ENCODE measurements at regions not wholly inside any gene's neighbourhood (a gene's known extent, or its start where the extent isn't known, plus 50 kb on each side); places are given as distances from the start of the nearest gene placed in this dataset.
"Not testable (repeated sequence)": the region's sequence is repeated elsewhere in the genome, so short reads cannot be mapped to it uniquely, and the experiment has no call there.

DNA sequence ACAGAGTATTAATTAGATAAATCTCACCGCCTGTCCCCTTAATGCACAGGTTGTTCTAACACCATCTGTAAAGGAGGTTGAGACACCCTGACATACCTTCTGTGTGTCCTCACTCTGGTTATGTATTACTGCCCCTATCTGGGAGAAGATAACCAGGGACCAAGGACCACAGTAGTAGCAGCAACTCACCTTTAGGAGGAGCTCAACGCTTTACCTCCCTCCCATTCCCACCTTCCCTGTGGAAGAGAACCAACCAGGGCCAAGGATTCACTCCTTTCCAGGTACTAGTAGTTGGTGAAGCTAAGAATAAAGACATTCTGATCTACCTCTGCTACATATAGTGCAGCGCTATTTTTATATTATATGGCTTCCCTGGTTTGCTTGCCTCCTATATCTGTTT, 232.6 kb downstream of the MEX3B start:
- DNase-seq: no peak

DNA sequence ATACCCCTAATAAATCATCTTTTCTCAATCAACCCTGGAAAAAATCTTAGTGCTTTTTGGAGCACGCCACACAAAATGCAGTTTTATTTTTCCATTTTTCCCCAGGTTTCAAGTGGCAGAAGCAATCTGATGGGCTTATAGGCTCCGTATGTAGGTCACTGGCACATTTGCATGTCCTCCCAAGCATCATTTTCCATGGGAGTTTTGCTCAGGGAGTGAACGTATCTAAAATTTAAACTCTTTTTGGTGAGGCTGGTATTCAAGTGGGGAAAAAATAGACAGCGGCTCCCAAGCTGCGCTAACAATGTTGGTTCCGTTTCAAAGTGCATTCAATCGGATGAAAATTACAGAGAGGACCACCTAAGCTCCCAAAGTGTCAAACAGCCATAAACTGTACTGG, 233.4 kb downstream of the MEX3B start:
- DNase-seq: no peak

DNA sequence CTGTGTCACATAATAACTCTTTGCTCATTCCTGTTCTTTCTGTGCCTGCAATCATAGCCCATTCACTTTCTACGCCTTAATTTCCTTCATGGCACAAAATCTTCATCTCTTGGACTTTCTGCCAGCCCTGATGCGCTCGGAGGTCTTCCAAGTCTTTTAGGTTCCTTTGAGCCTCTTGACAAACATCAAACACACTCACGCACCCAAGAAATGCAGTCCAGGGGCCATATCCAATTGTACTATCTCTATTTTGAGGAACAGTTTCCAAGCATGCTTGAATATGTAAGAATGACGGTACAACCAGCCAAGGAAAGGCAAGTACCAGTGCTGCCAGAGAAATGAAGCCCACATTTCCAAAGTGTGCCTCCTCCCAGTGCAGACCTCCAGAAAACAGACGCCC, 234.1 kb downstream of the MEX3B start:
- DNase-seq: no peak

DNA sequence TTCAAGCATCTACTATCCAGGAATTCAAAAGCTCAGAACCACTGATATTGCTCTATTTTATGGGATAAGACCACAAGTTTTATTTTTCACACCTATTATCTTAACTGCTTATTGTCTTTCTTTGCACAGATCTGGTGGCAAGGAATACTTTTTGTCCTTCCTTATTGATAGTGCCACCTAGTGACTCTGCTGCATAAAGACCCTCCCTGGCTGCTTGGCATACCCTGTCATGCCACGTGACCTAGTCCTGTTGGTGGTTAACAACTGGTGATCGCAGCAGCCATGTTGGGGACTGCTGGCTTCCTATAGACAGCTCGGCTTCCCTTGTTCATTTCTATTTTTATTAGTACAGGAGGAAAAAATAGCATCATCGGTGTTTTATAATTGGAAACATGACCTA, 236.3 kb downstream of the MEX3B start:
- DNase-seq: peak; percentile 38

DNA sequence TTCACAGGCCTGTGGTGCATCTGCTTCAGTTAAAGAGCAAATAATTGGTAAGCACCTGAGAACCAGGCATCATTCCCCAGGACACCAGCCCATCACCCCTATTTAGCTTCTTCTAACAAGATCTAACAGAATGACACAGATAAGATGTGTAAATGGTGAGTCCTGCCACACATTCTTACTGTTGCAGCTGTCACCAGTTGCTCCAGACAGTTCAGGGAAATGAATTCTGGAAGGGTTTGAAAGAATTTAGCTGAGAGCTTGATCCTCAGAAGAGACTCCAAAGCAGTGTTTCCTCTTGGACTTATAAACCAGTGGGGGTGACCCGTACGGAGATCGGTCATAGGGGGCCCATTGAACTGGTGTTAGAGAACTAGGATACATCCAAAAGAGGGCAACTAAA, 238.0 kb downstream of the MEX3B start:
- no peak for DNase-seq

DNA sequence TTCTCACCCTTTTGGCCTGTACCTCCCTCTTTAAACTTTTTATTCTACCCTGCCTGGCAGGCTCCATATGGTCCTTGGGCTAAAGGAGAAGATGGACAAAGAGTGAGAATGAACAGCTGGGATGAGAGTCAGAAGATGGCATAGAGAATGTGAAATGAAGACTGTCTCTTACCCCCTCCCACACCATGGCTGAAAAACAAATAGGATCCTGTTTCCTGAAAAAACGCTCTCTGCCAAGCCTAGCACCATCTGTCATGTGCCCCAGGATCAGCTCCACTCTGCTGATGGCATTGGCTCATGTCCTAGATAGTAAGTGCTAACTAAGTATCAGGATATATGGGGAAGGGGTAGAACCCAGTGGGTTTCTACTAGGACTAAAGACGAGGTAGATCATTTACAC, 238.6 kb downstream of the MEX3B start:
- no peak for DNase-seq

DNA sequence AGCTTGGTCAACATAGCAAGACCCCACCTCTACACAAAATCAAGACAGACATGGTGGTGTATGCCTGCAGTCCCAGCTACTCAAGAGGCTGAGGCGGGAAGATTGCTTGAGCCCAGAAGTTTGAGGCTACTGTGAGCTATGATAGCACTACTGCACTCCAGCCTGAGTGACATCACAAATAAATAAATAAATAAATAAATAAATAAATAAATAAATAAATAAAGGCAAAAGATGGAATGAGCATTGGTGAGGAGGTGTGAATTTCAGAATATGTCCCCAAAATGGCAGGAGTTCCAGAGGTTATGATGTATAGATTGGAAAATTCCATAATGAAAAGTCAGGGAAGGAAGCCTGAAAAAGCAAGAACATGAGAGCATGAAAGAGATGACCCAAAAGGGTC, 249.9 kb downstream of the MEX3B start:
- DNase-seq: no peak

DNA sequence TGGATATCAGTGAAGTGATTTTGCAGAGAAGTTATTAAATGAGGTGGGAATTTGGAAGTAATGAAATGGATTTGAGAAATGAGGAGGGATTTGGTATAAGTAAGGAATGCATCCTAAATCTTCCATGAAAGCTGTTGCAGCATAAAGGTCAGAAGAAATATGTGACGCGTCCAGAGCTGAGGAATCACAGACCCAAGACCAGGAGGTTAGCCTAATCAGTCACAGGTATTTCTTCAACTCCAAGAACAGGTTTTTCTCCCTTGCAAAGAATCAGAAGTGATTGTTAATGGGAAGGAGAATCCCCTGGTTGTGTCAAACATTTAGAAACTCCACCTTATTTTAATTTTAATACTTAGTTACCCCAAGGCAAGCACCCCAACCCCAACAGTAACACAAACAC, 253.2 kb downstream of the MEX3B start:
- no peak for DNase-seq

DNA sequence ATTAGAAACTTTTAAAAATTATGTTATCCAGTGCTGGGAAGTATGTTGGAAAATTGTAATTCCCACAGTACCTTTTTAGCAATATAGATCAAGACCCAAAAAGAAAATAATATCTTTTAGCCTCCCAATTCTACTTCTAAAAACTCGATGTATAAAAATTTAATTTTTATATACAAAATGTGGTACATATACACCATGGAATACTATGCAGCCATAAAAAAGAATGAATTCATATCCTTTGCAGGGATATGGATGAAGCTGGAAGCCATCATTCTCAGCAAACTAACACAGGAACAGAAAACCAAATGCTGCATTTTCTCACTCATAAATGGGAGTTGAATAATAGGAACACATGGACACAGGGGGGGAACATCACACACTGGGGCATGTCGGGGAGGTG, 254.5 kb downstream of the MEX3B start:
- not testable (repeated sequence) for DNase-seq

DNA sequence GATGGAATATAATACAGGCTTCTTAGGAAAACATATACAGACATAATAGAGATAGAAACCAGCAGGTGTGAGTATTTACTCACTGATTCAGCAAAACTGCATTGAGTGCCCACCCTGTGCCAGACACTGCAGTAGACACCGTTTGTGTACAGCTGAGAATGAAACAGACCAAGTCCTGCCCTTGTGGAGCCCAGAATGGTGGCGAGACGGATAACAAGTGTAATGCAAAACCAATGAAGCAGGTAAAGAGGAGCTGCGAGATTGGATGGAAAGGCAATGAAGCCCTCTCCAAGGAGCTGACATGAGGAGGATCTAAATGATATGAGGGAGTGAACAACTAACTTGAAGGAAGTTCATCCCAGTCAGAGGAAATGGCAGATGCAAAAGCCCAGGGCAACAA, 256.4 kb downstream of the MEX3B start:
- DNase-seq: no peak

DNA sequence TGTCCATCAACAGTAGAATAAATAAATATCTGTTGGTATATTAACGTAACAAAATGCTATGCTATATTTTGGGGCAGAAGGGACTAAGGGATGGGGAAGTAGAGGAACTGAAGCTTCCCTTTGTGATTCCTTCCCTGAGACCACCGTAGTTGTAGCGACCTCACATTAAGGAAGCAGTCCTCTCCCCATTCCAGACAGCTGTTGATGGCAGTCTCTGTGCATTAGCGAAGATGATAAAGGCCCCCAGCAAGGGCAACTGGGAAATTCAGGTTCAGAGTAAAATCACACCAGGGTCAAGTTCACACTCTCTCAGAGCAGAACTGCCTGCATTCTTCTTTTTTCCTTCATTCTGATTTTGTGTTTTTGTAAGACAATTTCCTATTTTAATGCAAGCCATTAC, 259.0 kb downstream of the MEX3B start:
- DNase-seq: no peak

DNA sequence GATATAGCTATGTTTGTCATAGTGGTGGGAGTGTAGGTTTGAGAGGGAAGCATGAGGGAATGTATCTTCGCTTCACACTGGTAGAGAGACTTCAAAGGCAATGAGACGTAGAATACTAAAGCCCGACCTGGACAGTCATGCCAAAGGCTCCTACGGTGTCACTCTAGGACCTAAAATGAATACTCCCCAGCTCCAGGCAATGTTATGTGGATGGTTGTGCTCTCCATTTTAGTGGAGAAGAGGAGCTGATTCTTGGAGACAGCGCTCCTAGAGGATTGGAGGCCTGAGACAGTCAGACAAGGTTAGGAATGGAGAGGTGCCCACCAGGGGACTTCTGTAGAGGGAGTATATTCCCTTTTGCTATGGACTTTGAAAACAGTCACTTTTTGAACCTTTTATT, 260.1 kb downstream of the MEX3B start:
- no peak for DNase-seq

DNA sequence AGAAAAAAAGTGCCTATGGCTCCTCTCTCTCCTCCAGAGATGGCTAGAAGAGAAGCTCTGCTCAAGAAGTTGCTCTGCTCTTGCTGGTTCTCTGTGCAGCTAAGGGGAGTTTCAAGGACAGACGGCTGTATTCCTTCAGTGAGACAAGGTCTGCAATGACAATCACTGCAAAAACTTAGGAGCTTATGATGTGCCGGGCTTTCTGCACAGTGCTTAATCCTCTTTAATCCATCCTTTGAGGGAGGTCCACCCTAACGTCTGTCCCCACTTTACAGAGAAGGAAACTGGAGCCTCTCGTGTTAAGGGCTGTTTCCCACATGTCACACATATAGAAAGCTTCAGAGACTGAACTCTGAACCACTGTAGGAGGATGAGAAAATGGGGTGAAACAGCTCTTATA, 260.6 kb downstream of the MEX3B start:
- no peak for DNase-seq

DNA sequence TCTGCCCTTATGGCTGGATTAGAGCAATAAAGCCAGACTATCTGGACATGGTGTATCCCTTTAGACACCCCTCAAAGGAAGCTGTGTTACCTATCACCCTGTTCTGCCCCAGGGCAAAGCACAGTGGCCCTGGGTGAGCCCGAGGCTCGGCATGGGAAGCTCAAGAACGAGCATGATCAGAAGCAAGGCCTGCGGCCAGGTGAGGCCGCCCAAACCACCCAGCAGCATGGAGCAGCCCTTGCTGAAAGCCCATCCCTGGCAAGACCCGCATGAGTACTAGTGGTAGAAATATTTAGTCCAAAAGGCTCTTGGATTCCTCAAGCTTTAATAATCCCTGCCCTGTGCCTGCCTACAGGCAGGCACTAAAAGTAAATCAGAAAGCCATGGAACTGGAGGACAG, 261.1 kb downstream of the MEX3B start:
- no peak for DNase-seq

DNA sequence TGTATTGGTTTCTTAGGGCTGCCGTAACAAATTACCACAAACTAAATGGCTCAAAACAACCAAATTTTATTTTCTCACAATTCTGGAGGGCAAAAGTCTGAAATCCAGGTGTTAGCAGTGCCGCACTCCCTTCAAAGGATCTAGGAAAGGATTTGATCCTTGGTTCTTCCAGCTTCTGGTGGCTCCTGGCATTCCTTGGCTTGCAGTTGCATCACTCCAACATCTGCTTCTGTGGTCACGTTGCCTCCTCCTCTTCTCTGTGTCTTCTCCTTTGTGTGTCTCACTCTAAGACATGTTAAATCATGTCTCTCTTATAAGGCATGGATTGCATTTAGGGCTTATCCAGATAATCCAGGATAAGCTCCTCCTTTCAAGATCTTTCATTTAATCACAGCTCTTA, 262.2 kb downstream of the MEX3B start:
- no peak for DNase-seq

DNA sequence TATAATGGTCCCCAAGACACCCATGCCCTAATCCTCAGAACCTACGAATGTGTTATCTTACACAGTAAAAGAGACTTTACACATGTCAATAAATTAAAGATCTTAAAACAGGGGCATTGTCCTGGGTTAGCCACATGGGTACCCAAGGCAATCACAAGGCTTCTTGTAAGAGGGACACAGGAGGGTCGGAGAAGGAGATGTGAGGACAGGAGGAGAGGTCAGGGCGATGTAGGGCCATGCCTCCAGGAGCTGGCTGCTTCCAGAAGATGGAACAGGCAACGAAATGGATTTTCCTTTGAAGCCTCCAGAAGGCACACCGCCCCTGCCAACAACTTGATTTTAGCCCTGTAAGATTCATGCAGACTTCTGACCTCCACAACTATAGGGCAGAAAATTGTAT, 262.7 kb downstream of the MEX3B start:
- no peak for DNase-seq

DNA sequence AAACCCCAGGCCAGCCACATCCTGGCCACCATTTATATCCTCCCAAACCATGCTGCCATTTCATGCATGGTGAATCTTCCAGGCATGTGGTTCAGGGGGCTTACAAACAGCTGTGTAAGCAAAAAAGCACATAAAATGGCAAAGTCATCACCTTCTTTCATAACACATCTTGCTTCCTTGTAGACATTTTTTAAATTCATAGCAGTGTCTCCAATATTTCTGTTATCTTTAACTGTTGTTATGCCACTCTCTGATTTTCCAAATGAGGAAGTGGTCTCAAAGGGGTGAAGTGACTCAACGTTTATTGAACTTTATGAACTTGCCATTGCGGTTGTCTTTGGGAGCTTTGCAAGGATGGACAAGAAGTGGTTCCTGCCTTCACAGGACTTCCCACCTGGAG, 264.4 kb downstream of the MEX3B start:
- DNase-seq: no peak

DNA sequence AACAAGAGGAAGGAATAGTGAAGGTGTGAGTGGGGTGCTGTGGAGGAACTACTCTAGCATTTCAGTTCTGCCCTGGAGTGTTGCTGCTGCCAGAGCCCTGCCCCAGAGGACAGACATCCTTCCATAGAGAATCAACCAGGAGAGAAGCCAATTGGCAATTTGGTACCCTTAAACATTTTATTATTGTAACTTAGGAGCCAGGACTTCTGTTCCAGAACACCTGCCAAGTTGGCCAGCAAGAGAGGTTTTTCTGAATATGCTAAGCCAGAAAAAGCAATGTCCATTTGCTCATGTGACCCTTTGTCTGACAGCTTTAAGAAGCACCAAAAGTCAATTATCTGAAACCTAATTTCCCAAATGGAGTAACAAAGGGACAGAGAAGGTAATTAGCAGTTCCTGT, 264.9 kb downstream of the MEX3B start:
- no peak for DNase-seq

DNA sequence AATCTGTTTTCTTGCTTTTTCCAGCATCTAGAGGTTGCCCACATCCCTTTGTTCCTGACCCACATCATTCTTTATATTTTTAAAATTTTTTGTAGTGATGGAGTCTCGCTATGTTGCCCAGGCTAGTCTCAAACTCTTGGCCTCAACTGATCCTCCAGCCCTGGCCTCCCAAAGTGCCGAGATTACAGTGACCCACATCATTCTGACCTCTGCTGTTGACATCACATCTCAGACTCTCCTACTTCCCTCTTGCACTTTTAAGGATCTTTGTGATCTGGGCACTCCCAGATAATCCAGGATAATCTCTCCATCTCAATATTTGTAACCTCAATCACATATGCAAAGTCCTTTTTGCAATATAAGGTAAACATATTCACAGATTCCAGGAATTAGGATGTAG, 266.6 kb downstream of the MEX3B start:
- DNase-seq: no peak

DNA sequence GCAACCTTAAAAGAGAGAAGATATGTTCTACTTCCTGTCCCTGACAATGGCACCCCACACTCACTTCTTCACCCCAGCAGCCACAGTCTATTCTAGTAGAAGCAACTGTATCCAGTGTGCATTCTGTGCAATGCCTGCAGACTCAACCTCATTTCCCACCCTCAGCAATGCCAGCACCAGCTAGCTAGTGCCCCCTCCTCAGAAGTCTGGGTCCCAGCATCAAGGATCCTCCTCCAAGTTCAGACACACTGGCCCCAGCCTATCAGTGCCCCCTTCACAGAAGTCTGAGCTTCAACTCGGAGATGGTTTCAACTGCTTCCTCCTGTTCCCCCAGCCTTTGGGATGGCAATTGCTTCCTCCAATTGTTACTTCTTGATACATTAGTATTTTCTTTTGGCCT, 268.3 kb downstream of the MEX3B start:
- no peak for DNase-seq

DNA sequence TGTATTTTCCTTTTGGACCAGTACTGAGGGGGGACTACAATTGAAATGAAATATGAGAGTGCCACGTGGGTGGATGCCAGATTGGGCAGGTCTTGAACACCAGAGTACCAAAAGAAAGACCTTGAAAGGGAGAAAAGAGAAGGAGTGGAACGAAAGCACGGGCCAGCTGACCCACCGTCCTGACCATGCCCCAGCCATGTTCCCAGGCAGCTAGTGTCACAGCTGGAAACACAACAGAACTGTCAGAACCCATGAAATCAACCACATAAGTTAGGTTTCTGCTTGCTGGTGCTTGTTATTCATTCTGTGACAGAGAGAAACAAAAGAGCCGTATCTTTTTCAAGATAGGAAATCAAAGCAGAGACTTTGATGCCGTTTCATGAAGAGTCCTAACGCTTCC, 268.8 kb downstream of the MEX3B start:
- DNase-seq: no peak

DNA sequence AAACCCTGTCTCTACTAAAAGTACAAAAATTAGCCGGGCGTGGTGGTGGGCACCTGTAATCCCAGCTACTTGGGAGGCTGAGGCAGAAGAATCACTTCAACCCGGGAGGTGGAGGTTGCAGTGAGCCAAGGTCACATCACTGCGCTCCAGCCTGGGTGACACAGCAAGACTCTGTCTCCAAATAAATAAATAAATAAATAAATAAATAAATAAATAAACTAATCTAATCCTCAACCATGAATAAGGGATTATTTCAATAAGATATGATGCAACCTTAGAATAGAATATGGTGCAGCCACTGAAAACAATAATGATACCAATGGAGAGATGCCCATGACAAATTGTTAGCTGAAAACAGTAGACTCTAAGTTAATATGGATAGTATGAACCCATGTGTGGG, 270.0 kb downstream of the MEX3B start:
- not testable (repeated sequence) for DNase-seq

DNA sequence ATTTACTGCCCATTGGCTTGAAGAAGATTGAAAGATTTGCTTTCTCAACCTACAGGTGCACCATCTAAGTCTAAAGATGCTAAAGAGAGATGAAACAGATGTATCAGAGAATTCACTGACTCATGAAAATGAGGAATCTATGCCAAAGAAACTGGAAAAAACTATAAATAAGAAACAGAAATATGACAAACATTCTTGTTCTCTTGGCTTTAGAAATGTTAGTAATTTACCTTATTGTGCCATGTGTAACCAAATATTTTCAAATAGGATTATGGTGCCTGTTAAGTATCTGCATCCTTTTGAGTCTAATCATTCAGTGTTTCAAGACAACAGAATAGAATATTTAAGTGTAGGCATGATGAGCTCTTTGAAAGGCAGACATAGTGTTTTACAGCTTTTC, 271.5 kb downstream of the MEX3B start:
- DNase-seq: no peak

DNA sequence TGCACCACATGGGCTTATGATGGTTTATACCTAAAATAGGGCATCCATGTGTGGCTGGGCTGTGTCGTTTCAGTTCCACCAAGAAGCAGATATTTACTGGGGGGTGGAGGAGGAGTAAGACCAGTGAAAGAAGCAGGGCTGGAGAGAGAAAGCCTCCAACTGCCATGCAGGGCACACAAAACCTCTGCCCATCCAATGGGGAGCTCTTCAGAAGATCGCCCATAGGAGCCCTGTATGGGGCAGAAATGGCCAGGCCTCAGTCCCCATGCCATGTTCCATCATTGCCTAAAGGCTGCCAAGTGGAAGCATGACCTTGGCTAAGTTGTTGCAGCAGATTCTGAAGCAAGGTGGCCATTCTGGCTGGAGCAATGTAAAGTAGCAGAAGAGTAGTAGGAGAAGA, 277.0 kb downstream of the MEX3B start:
- no peak for DNase-seq

DNA sequence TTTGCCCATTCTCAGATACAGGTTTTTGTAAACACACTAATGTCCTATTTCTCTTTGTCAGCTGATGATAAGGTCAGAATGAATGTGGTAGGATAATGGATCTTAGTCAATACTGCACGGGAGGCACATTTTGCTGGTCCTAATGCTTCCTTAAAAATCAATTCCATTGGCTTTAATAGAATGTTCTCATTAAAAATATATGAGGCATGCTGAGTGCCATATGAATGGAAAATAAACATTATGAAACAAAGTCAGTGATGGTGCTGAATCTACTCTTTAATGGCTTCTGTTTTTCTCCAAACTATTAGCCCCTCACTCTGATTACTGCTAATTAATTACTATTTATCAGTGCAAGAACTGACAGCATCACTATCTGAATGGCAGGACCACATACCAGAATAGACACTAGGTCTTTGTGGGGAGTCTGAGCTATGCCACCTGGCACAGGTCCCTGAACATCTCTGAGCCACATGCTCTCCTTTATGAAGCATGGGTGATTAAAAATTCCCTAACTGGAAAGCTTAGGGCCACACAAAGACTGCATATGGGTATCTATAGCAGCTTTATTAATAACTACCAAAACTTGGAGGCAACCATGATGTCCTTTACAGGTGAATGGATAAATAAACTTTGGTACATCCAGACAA, 278.9 kb downstream of the MEX3B start:
- no peak for DNase-seq

DNA sequence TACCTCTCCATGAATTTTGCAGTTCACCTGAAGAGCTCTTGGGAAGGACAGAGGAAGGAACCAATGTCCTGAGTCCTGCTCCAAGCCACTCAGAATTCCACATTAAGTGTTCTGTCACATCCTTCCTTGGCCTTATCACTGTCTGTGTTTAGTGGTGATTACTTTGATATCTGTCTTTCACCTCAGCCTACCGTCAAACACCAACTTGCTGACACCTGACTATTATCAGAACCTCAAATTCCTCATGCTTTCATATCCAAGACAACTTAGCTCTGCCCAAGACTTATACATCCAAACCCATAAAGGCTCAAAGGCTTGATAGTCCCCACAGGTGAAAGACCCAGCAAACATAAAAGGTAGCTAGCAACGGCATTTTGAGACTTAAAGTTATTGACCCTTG, 280.0 kb downstream of the MEX3B start:
- no peak for DNase-seq

Data from NCI-H1048 (cell line).